PFSK-1 (cell line): ENCODE measurements at regions not wholly inside any gene's neighbourhood (a gene's known extent, or its start where the extent isn't known, plus 50 kb on each side); places are given as distances from the start of the nearest gene placed in this dataset.

Experiments
- FOXP2 ChIP-seq: optimal IDR thresholded peaks from 2 replicates; pipeline ENCODE3; 2011; ENCODE audit warnings: borderline replicate concordance, control low read depth, inconsistent platforms; ENCODE audit not compliant: insufficient read depth; ENCODE audit errors: extremely low read length, extremely low read depth
- POLR2AphosphoS5 ChIP-seq: IDR thresholded peaks from 2 replicates; pipeline ENCODE4 v1.6.1; 2012; ENCODE audit warnings: low read depth, mild to moderate bottlenecking, control low read depth, low read length, moderate library complexity
- SIN3A ChIP-seq: IDR thresholded peaks from 2 replicates; pipeline ENCODE4 v1.6.1; 2012; ENCODE audit warnings: mild to moderate bottlenecking, low read length, moderate library complexity, borderline replicate concordance; ENCODE audit not compliant: insufficient read depth
- TAF1 ChIP-seq: IDR thresholded peaks from 2 replicates; pipeline ENCODE4 v1.6.1; 2012; ENCODE audit warnings: low read length, control low read depth, borderline replicate concordance; ENCODE audit not compliant: insufficient read depth
- TF ChIP-seq, protein P1 (sequence below), 2 experiments: IDR thresholded peaks; 2 replicates each; pipeline versions ENCODE4 v1.6.1 to v1.8.0; 2011 to 2012; ENCODE audit warnings: low read depth in 2 of 2, low read length in 2 of 2, control low read depth in 1 of 2, inconsistent platforms in 1 of 2, mild to moderate bottlenecking in 1 of 2, moderate library complexity in 1 of 2; ENCODE audit not compliant: insufficient read depth in 1 of 2

DNA sequence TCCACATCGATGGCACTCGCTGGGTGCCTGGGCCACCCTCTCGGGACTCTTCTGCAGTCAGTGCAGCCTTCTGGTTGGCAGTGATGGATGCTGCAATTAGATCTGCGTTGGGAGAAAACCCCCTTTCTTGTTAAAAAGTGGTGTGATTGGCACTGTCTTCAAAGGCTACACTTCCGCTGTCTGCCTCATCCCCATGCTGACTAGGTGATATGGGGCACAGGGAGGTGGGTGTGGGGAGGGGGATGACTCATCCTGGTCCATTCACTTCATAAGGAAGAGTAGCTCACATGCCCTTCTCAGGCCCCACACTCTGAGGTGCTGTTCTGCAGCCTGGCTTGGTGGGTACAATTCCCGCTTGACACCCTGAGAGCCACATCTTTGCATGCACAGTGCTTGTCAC lies 77.4 kb downstream of the THNSL2 start:
- no peak for TF ChIP-seq SIN3A
- TF ChIP-seq FOXP2, result no peak
- TF ChIP-seq, protein P1, sequence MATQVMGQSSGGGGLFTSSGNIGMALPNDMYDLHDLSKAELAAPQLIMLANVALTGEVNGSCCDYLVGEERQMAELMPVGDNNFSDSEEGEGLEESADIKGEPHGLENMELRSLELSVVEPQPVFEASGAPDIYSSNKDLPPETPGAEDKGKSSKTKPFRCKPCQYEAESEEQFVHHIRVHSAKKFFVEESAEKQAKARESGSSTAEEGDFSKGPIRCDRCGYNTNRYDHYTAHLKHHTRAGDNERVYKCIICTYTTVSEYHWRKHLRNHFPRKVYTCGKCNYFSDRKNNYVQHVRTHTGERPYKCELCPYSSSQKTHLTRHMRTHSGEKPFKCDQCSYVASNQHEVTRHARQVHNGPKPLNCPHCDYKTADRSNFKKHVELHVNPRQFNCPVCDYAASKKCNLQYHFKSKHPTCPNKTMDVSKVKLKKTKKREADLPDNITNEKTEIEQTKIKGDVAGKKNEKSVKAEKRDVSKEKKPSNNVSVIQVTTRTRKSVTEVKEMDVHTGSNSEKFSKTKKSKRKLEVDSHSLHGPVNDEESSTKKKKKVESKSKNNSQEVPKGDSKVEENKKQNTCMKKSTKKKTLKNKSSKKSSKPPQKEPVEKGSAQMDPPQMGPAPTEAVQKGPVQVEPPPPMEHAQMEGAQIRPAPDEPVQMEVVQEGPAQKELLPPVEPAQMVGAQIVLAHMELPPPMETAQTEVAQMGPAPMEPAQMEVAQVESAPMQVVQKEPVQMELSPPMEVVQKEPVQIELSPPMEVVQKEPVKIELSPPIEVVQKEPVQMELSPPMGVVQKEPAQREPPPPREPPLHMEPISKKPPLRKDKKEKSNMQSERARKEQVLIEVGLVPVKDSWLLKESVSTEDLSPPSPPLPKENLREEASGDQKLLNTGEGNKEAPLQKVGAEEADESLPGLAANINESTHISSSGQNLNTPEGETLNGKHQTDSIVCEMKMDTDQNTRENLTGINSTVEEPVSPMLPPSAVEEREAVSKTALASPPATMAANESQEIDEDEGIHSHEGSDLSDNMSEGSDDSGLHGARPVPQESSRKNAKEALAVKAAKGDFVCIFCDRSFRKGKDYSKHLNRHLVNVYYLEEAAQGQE (IDR thresholded peaks at IDR 0.05; ENCODE audit: insufficient read depth in 1 of 2, low read depth in 2 of 2, low read length in 2 of 2), result no peak
- no peak for TF ChIP-seq POLR2AphosphoS5
- no peak for TF ChIP-seq TAF1
